LNCAP (cell line): ENCODE measurements at regions not wholly inside any gene's neighbourhood (a gene's known extent, or its start where the extent isn't known, plus 50 kb on each side); places are given as distances from the start of the nearest gene placed in this dataset.

Source experiments
- TF ChIP-seq, protein P1 (sequence below): fragments of 450-650 bp; IDR thresholded peaks from 2 replicates; pipeline ENCODE4 v1.5.1; 2017; ENCODE audit warnings: mild to moderate bottlenecking

DNA sequence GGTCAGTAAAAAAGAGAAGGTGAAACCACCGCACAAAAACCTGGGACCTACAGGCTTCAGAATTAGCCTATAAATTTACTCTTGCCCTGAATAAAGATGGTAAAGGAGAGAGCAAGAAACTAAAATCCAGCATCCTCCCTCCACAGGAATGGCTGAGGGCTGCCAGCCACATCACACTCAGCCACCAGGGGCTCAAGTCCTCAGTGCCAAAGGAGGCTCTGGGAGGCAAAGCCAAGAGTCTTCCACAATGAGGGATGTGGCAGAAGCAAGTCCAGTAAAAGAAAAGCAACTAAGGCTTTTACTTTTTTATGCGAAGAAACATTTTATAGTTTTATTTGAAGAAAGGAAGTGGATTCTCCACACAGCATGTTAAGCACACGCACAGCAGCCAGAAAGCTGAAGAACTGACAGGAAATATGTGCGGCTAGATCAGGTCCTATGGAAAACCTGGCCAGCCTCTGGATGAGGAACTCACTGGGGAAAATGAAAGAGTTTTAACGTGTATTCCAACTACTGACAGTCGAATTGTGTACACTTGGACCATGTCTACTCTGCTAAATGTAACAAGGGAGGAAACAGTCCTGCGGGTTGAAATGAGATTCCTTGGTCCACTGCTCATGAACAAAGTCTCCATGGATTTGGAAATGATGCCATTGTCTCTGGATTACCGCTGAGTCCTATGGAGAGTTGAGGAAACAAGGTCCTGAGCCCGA, 219.4 kb upstream of the SSTR4 start:
- TF ChIP-seq, protein P1, sequence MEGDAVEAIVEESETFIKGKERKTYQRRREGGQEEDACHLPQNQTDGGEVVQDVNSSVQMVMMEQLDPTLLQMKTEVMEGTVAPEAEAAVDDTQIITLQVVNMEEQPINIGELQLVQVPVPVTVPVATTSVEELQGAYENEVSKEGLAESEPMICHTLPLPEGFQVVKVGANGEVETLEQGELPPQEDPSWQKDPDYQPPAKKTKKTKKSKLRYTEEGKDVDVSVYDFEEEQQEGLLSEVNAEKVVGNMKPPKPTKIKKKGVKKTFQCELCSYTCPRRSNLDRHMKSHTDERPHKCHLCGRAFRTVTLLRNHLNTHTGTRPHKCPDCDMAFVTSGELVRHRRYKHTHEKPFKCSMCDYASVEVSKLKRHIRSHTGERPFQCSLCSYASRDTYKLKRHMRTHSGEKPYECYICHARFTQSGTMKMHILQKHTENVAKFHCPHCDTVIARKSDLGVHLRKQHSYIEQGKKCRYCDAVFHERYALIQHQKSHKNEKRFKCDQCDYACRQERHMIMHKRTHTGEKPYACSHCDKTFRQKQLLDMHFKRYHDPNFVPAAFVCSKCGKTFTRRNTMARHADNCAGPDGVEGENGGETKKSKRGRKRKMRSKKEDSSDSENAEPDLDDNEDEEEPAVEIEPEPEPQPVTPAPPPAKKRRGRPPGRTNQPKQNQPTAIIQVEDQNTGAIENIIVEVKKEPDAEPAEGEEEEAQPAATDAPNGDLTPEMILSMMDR: no peak

DNA sequence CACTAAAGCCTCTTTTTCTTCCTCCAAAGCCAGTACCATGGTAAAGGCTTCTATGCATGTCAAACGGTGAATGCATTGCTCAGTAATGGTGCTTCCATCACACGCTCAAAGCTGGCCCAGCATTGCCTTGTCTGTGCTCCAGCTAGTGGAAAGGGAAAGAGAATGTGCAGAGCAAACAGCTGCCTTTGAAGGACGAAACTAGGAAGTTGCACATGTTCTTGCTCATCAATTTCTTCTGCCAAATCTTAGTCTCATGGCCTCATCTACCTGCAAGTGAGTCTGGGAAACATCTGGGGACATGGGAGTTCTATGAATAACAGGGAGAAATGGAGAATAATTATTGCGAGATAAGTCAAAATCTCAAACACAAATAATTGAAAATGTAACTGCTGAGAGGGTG, 216.5 kb upstream of the SSTR4 start:
- TF ChIP-seq, protein P1: no peak

DNA sequence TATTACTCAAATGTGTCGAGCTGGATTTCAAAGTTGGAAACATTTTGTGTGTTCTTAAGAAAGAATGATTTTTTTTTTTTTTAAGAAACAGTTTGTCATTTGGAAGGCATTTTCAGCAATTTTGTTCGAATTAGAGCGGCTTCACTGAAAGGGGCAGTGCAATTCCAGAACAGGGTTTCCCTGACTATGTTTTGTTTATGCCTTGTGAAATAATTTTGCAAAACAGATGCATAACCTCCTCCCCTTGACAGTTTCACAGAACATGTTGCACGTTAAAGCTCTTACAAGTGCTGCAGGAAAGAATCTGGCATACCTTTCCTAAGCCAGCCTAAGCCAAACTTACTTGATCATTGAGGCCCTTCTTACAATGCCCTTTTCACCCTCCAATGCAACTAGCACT, 216.0 kb upstream of the SSTR4 start:
- TF ChIP-seq, protein P1: no peak

DNA sequence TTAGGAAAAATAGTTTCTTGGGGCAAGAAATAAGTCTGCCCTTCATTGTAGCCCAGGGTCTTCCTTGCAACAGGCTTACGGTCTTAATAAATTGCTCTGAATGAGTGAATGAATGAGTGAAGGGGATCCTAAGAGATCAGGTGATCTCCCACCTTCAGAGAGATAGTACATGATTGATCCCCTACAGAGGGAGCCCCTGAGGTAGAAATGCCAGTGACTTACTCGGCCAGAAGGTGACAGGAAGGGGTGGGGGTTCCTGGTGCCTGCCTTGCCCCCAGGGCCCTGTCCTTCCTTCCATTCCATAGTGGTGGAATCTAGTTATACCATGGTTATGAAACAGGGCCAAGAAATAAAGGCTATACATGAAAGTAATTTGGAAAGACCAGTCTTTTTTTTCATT, 215.3 kb upstream of the SSTR4 start:
- TF ChIP-seq, protein P1: no peak

DNA sequence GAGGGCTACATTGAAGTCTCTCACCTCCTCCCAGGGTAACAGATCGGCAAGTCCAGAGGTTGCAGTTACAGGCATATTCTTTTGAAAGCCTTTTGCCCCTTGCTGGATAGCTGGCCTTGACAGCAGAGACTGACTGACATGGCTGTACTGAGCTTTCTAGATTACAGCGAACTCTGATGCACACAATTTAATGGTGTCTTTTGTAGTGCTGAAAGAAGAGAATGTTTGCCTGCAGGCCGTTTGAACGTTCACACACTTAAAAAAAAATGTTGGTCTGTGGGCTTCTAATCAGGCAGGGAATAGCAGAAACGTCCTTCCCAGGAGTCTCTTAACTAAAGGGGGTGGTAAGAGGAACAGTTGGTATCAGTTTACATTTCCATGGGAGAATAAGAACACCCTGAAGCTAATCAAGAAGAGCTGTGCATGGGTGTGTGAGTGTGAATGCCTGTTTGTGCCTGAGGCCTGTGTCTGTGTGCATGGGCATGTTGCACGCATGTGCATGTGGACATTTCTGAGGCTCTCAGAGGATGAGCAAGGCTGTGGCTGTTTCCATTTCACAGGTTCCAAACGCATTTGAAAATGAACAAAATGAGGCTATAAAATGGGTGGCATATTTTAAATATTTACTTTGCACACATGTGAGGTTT, 213.9 kb upstream of the SSTR4 start:
- TF ChIP-seq, protein P1: no peak

DNA sequence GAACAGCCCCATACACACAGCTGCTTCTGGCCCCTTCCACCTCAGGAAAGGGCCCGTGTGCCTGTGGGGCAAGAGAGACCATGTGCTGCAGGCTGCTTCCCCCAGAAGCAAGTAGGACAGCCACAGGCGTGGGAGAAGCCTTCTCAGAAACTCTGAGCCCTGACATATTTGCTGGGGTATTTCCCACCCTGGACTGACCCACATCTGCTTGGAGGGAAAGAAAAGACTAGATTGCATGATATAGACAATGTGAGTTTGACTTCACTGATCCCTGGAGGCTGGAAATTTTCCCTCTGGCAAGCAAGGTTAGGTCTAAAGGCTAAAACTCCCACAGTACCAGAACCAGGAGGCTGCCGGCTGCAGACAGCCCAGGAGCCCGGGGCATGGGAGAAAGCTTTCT, 213.3 kb upstream of the SSTR4 start:
- TF ChIP-seq, protein P1: no peak

DNA sequence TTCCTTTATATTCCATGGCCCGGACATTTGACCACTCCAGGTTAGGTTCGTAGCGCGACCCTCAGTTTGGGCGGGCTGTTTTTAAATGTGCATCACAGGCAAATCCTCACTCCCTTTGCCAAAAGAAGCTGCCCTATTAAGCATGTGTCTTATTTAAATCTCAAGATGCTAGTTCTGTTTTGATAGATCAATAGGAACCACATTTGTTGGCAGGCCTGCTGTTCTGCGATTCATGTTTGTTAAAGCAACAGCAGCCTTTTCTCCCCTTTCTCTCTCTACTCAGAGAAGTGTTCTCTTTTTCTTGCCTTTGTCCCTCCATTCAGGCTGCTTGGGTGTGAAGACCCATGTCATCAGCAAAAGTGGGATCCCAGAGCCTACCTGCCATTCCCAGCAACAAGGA, 212.0 kb upstream of the SSTR4 start:
- TF ChIP-seq, protein P1: no peak
